GM19240 (cell line): ENCODE measurements at regions not wholly inside any gene's neighbourhood (a gene's known extent, or its start where the extent isn't known, plus 50 kb on each side); places are given as distances from the start of the nearest gene placed in this dataset.

ENCODE experiments used
- DNase-seq: peaks from one replicate; pipeline ENCODE4 v3.0.0; 2011; ENCODE audit warnings: low spot score; ENCODE audit not compliant: insufficient read length

DNA sequence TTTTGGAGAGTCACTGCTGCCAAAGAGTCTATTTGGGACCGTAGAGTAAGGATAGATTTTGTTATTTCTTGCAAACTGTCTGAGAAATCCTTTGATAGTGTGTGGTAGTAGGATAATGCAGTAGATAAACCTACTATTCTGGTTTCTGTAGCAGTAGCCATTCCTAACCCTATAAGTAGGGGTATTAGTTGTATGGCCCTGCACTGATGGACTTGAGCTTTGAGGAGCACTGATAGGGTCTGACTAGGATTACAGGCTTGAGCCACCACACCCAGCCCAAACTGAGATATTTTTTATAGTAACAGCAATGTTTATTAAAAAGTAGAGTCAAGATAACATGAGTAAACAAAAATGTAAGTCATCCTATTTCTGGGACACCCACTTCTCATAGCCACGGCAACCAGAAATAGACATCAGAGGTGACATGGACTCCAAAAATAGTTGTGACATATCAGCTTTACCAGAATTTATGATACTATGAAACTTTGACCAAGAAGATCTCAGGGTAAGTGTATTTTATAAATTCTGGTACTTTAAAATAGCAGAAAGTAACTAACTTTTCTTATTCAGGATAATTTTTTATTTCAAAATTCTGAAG is 479.1 kb downstream of the SUCLA2 start:
- no peak for DNase-seq

DNA sequence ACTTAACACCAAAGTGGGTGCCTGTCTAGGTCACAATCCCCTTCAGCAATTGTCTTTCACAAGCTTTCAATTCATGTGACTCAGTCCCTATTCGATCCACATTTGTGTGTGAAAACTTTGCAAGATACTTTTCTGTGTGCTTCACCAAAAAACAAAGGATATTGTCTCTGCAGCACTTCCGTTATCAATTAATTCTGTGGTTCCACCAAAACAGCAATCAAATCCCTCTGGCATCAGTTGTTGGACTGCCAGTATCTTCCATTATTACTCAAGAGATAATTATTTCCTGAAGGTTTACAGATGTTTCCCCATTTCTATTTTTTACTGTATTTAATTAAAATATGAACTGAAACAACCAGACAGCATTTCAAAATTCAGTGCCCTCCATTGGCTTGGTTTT is 481.4 kb downstream of the SUCLA2 start:
- DNase-seq = no peak

DNA sequence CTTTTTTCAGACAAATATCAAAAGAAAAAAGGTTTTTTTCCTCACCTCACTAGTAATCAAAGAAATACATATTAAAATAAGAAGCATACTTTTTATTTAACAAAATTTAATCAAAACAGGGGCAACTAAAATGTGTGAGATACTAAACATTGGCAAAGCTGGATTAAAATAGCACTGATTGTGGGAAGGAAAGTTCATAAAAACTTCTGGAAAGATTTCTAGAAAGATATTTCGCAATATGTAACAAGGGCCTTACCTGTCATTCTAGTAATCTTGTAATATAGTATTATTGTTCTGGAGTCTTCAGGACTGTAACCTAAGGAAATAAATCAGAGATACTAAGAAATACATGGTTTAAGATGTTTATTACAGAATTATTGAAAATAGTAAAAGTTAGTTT is 482.5 kb downstream of the SUCLA2 start:
- DNase-seq = no peak

DNA sequence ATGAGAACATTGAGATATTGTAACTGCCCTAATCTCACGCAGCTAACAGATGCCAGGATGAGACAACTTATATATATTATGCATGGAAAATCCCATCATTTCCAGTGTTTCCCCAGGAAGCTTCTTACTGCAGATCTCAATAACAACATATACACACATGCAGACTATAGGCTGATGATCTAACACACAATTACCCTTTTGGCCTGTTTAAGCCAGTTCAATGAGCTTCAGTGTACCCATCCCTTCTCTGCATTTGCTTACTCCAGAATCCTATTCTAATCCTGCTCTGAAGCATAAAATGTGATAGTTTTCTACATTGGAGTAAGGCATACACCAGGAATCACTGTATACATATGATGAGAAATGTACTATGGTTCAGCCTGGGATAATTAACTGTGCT is 489.4 kb downstream of the SUCLA2 start:
- DNase-seq = no peak

DNA sequence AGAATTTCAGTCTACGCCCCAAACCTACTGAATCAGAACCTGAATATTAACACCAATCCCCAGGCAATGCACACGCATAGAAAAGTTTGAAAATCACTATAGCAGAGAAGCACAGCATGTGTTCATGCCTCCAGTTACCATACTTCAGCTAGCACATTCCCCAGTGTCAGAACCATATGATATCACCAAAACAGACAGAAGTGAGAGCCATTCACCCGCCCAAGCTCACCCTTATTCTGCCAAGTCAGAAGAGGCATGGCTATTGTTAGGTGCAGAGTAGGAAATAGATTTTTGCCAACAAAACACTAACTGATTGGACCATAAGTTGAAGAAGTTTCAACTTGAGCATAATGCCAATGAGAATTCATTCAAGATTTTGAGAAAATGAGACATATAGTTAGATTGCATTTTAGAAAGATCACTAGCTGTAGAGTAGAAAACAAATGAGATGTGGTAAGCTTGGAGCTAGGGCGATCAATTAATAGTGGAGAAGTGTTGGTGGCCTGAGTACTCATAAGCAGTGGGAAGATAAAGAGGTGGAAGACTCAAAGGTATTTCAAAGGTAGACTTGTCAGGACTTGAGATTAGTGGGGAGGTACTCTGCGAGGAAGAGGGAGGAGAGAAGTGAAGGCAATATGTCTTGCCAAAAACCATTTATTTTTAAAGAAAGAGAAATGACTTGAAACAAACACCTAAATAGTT is 492.4 kb downstream of the SUCLA2 start:
- DNase-seq = no peak

DNA sequence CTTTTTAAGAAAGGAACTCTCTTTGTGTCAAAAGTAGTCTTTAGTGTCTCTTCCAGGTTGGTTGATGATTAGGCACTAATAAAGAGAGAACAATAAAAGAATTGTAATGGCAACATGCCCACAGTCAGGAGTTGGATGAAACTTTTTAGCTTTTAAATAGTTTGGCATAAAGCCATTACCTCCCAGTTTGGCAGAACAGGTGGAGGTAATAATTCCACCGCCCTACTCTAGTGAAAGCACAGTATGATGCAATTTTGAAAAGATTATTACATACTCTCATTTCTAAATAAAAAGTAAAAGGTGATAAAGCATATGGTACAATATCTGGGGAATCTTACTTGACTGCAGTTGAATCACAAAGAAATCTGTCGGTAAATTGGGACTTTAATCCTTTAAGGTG is 497.6 kb downstream of the SUCLA2 start:
- DNase-seq = no peak

DNA sequence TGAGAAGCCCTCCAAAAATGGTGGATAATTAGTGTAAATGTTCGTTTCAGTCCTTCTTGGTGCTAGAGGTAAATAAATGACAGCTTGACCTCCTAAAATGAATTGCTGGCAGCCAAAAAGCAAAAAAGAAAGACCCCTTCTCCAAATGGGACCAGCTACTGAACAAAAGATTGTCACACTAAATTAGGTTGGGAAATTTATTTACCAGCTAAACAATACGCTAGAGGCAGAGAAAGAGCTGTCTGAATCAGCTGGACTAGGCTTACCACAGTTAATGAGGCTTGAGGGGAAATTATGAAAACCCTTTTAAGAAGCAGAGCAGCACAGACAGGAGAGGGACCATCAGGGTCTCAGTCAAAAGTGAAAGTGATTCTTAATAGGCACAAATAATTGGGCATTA is 498.9 kb downstream of the SUCLA2 start:
- DNase-seq = no peak

DNA sequence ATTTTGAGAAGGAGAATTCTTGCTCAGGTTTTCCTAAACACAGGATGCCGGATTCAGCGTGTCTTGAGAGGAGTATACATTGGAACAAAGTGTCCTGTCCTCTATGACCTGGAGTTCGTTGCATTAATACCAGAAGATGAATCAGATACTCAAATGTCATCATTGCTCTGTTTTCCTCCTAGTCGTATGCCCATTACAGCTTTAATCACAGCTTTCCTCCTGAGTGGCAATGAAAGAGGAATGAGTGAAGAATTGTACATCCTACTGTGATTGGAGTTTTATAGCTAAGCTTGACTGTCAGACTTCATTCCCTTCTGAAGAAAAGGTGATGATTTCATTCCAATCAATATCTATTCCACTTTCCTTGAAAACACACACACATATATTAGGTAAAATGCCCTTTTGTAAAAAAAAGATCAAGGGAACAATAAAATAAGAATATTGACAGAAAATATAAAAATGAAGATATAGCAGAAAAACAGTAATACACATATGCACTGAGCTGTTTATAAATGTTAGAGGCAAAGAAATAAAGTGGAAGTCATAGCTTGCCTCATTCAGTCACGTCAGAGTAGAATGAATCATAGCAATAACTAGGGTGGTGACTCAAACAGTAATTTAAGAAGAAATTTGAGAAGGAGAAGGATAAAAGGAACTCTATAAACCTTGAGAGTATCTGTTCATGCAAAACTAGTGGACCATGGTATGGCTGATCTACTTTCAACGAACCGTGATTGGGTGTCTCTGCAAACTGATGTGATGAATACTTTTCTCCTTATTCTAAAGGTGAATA is 501.5 kb downstream of the SUCLA2 start:
- DNase-seq = no peak

DNA sequence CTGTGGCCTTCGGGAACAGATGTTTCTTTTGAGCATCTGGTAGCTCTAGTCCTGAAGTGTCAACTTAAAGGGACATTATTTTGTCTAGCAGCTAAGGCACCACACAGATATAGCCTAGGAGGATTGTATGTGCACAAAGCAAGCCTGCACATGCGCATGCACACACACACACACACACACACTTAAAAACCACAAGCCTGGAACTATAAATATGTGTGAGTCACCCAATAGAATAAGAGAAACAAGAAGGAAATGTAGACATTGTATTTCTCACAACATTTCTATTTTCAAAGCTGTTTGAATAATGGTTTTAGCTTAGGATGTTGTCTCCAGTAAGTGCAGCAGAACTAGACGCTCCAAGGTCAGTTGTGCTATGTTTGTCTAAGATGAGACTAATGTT is 516.5 kb downstream of the SUCLA2 start:
- no peak for DNase-seq

DNA sequence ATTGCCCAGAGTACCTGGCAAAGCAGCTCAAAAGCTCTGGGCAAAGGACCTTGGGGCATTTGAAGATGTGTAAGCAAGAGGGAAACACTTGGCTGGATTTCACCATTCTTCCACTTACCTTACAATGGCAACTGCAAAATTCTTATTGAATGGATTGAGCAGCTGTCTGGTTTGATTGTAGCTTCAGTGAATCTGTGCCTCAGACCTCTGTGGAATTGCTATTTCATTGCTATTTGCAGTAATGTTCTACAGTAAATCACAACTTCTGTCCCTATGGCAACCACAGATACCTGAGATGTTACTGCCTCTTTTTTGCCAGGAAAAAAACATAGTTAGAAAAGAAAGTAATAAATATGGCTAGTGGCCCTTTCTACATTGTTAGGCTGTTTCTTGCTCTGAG is 519.5 kb downstream of the SUCLA2 start:
- DNase-seq = no peak

DNA sequence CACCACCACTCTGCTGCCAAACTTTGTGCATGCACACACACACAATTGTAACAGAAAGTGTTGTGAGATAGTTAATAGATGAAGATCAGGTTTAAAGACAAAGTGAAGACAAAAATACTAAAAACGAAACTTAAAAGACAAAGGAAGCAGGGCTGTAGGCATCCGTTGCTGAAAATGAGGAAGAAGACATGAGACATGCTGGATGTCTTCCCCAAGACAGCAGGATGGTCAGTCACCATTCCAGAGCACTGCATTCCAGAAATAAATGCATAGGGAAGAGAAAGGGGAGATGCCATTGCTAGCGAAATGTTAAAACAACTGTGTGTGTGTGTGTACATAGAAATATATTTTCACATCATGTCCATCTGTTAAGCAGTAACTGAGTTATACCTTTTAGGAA is 520.1 kb downstream of the SUCLA2 start:
- DNase-seq = no peak

DNA sequence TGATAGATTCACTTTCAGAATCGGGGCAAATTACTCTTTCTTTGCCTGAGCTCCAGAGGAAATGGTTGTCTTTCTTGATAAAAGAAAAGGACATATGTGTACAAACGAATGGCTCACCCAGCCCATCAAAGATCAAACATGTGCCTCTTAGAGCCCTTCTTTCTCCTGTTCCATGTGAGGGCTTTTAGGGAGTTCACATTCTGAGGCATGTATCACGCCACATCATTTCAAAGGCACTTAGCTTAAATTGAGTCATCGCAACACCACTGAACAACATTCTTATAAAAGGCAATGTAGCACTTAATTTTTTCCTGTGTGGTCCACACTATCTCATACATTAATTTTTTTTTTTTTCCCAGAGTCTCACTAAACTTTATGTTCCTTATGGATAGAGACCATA is 521.0 kb downstream of the SUCLA2 start:
- no peak for DNase-seq

DNA sequence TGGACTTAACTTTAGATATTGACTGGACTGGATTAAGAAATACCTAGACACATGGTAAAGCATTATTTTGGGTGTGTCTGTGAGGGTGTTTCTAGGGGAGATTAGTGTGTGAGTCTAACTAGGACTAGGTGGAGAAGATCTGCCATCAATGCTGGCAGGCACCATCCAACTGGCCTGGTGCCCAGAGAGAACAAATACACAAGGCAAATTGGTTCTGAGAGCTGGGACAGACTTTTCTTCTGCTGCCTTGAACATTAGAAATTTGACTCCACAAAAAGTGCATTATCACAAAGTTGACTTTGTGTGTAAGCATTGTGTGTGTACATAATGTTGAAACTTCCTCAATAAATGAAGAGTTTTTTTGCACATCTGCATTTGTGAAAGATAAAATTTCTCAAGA is 522.1 kb downstream of the SUCLA2 start:
- DNase-seq = no peak

DNA sequence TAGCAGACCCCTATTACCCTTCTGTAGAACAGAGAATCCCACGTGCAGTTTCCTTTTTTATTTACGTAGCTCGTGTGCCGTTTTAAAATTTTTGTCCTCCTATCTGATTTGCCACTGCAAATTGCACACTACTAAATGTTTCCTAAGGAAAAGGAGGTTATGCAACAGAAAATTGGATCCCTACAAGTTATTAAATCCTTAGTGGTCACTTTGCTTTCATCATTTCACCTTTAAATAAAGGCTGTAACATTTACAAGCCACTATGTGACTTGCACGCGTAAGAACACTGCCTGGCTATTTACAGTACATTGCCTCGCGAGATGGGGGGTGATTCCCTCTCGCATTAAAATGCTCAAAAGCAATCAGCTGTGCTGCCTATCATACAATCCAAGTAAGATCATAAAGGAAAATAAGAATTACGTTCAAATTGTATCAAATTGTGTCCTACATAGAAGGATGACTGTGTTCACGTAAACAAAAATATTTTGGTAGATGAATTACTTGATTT is 525.6 kb downstream of the SUCLA2 start:
- DNase-seq = no peak

DNA sequence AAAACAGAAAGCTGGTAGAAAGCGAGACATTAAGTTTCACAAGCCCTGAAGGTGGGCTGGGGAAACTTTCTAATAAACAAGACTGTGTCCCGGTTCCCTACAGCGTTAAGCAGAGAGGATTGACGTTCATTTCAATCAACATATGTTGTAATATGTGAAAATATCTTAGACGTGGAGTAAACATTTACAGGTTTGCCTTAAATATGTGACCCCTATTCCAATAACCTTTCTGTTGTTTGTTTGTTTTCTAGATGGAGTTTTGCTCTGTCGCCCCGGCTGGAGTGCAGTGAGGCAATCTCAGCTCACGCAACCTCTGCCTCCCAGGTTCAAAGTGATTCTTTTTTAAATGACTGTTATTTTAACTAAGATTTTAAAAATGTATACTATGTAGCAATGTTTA is 526.2 kb downstream of the SUCLA2 start:
- DNase-seq = no peak

DNA sequence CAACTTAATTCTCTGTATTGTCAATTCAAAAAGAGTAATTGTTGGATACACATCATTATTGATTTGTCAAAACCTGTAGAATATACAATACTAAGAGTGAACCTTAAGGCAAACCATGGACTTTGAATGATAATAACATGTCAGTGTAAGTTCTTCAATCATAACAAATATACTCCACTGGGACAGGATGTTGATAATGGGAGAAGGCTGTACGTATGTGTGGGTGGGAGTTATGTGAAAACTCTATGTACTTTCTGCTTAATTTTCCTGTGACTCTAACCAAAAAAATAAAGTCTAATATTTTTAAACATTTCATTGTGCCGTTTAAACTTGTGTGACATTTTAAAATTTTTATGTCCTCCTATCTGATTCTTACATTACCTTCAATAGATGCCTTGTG is 526.7 kb downstream of the SUCLA2 start:
- DNase-seq = no peak

DNA sequence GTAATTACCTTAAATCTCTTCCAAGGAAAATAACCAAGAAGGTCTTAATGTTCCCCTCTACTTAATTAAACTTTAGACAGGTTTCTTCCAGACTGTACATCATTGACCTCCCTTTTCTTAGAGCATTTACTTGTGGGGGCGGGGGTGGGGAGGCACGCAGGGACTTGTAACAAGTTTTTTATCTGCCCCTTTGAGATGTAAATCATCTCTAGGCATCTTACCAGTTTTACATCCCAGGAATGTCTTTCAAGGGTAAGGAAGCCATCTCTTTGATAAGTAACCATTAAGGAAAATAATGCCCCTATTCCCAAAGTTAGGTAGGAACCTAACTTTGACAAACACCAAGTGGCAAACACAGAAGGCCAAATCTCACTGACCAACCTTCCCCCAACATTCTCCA is 528.6 kb downstream of the SUCLA2 start:
- DNase-seq = no peak

DNA sequence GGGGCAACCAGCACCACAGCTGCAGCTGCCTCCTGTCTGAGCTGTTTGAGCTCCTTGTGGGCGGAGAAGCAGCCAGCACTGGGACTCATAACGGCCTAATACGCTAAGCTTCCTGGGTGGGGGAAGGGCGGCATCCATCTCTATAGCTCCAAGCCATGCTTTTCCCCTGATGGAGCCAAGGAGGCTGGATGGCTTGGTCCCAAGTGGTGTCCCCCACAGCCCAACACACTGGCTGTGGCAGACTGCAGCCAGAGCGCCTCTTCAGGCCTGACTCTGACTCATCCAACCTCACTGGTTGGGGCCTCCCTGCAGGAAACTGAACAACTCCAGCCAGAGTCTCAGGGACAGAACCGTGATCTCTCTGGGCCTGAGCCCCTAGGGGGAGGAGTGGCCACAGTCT is 537.3 kb downstream of the SUCLA2 start:
- no peak for DNase-seq

DNA sequence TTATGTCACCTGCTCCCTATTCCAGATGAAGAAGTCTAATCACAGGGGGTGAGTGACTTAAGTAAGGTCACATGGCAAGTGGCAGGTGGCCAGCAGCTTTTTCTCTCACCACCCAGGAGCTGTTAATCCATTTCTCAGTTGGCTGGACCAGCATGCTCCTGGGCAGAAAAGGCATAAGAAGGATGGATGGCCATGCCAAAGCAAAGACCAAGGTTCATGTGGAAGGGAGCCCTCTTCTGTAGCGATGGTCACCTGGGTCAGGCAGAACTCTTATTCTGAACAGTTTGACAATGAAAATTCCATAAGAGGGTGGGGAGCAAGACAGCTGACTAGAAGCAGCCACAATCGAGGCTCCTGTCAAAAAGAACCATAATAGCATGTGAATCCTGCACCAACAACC is 538.1 kb downstream of the SUCLA2 start:
- DNase-seq = no peak

DNA sequence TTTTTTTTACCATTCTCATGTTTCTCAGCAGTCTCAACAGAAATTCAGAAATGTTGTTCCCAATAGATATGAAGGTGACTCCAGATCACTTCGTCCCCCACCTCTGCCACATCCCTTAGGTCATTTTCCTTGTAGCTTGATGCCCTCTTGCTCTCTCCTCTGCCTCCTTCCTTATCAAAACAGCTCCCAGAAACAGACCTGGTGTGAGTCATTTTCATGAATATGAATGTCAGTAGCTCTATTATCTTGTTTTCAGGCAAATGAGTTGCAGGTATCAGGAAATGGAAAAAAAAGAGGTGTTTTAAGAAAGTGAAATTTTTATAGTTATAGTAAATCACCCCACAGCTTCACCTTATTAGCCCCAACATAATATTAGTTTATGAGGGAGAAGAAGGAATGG is 539.3 kb downstream of the SUCLA2 start:
- no peak for DNase-seq

DNA sequence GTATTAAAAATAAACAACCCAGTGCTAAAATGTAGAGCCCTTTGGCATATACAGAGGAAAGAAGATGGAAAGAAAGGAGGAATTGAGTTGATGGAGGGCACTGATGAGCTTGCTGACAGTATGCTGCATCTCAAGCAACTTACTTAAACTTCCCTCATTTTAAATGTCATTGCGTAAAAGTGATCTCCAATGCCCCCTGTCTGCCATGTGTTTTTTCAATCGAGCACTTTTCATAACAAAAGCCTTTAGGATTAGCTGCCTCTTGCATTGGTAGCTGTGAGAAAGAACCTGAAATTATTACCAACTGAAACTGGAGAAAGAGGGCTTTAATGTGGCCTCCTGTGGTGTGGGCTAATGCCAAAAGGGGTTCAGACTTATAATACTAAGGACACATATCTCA is 541.6 kb downstream of the SUCLA2 start:
- no peak for DNase-seq

DNA sequence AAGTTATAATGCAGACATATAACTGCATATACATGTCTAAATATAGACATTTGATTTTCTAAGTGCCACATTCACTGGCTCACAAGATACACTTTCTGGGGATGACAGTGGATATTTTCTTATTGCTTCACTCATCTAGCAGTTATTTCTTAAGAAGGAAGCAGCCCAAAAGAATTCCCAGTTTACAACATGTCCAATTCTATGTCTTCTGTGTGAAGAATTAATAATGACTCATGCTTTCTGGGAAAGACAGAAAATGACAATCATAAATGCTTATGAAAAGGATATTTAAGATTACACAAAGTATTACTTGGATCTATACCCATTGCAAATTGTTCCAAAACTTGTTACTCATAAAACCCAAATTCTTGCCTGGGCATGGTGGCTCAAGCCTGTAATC is 543.4 kb downstream of the SUCLA2 start:
- DNase-seq = no peak

DNA sequence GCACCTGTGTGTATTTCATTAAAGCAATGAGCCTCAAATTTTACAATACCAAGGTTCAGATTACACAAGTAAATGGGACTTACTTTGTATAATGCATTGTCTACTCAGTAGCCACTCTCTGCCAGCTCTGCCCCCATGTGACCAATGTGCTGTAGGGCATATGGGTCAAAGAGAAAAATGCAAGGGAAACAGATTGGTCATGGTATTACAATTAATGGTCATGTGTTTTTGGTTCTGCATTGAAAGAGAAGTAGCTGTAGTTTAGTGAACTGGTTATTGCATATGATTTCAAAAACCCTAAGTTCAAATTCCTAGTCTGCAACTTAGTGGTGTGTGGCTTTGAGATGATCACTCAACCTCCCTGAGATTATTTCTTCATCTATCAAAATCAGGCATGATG is 545.4 kb downstream of the SUCLA2 start:
- no peak for DNase-seq
